Left ventricle myocardium inferior (tissue), 1 donor: ENCODE measurements at regions not wholly inside any gene's neighbourhood (a gene's known extent, or its start where the extent isn't known, plus 50 kb on each side); places are given as distances from the start of the nearest gene placed in this dataset.

Source experiments
- DNase-seq: peaks from one replicate; pipeline ENCODE4 v3.0.0-alpha.2; 2020
- H3K27ac ChIP-seq: fragments of 200-600 bp; replicated peaks from 2 replicates; pipeline ENCODE4 v1.8.0; 2021
- H3K27me3 ChIP-seq: fragments of 200-600 bp; 2 replicates; pipeline ENCODE4 v1.8.0; 2021; ENCODE audit warnings: low read depth
- H3K36me3 ChIP-seq: fragments of 200-600 bp; 2 replicates; pipeline ENCODE4 v1.8.0; 2021
- H3K4me1 ChIP-seq: fragments of 200-600 bp; 2 replicates; pipeline ENCODE4 v1.8.0; 2021
- H3K4me3 ChIP-seq: fragments of 200-600 bp; 2 replicates; pipeline ENCODE4 v1.8.0; 2021; ENCODE audit warnings: mild to moderate bottlenecking, moderate library complexity
- H3K9me3 ChIP-seq: fragments of 200-600 bp; replicated peaks from 2 replicates; pipeline ENCODE4 v1.8.0; 2021
- intact Hi-C: fragments of 100-400 bp; cut with micrococcal nuclease; formaldehyde crosslinking; loops from one replicate; pipeline ENCODE4 v1.11.0; 2022
- TF ChIP-seq, protein P1 (sequence below): fragments of 200-600 bp; IDR thresholded peaks from 2 replicates; pipeline ENCODE4 v1.8.0; 2021; ENCODE audit warnings: antibody characterized with exemption, mild to moderate bottlenecking, borderline replicate concordance
- donor health status: DM: no; HTN: yes; CAD: no; lungs with severe emphysema.

DNA sequence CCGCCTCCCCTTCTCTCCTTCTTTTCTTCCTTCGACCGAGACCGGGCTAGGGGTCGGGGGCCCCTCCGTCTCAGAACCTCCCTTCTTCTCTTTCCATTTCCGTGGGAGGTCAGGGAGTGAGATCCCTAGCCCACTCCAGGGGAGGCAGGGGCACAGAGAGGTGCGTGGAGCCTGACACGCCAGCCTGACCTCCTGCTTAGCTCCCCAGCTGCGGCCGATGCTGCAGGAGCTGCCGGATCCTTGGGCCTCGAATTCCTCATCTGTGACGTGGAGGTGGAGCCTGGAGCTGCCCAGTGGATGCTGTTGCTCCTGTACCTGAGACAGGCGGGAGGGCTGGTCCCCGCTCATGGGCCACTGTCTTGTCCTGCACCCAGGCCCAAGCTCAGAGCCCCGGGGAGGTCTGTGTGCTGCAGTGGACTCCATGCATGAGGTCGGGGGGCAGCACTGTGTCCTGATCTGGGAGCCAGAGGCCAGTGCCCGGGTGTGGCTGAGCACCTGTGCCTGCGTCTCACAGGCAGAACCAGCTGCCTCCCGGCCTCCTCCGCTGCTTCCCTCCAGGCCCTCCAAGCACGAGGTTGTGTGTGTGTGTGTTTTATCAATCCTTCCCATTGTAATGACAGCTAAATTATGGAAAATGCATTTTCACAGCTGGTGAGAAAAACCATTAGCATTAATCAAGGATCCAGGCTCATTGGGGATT lies 55.3 kb upstream of the TTC34 start:
- DNase-seq, result no peak
- H3K4me1 ChIP-seq, result no peaks in the 10 kb centered on the region

DNA sequence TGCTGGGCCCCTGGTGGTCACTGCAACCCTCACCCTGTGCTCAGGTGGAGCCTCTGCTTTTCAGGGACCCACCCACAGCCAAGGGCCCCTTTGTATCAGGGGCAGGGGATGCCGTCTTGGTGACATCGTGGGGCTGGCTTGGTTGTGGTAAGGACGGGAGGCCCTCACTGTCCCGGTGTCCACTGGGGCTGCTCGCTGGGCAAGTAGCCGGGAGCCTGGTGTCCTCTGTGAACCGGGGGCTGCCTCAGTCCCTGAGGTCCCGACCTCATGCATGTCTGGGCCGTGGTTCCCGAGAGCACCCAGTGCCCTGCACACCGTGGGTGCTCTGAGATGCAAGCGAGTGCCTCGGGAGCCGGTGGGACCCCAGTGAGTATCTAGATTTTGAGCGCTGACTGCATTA lies 56.0 kb upstream of the TTC34 start:
- no peak for DNase-seq
- H3K27me3 ChIP-seq, result peaks cover 84% of the 10 kb centered on the region
- intact Hi-C loops, result no loop called here

More for the DNA sequence above, 55.3 kb upstream of the TTC34 start:
- Histone ChIP-seq H3K27me3 (peaks cover 78% of the 10 kb centered on the region), H3K9me3 (no peaks in the 10 kb centered on the region), H3K27ac (no peak overlapping the region), H3K36me3 (no peaks in the 10 kb centered on the region), H3K4me3 (no peak overlapping the region)
- TF ChIP-seq, protein P1, sequence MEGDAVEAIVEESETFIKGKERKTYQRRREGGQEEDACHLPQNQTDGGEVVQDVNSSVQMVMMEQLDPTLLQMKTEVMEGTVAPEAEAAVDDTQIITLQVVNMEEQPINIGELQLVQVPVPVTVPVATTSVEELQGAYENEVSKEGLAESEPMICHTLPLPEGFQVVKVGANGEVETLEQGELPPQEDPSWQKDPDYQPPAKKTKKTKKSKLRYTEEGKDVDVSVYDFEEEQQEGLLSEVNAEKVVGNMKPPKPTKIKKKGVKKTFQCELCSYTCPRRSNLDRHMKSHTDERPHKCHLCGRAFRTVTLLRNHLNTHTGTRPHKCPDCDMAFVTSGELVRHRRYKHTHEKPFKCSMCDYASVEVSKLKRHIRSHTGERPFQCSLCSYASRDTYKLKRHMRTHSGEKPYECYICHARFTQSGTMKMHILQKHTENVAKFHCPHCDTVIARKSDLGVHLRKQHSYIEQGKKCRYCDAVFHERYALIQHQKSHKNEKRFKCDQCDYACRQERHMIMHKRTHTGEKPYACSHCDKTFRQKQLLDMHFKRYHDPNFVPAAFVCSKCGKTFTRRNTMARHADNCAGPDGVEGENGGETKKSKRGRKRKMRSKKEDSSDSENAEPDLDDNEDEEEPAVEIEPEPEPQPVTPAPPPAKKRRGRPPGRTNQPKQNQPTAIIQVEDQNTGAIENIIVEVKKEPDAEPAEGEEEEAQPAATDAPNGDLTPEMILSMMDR, result no peak
- intact Hi-C loops, result no loop called here

DNA sequence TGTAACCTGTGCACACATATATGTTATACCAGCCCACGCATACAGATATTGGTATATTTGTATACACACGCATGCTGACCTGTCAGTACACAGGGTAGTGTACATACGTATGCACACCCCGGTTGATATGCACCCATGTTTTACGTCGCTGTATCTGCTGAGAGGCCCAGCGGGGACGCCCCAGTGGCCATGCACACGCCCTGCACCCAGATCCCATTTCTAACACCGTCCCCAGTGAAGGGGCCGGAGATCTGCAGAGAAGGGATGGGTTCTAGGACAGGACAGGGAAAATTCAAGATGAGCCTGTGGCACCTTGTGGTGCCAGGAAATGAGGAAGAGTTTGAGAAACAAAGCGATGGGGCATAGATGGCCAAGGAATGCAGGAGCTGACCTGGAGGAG lies 57.2 kb upstream of the TTC34 start:
- TF ChIP-seq, protein P1, result no peak
- H3K27me3 ChIP-seq, result peaks cover 86% of the 10 kb centered on the region
- intact Hi-C loops, result no loop called here
- no peak overlapping the region for H3K4me3 ChIP-seq
- no peak for DNase-seq
- H3K27ac ChIP-seq, result no peak overlapping the region
- H3K4me1 ChIP-seq, result no peaks in the 10 kb centered on the region
- no peaks in the 10 kb centered on the region for H3K9me3 ChIP-seq
- H3K36me3 ChIP-seq, result no peaks in the 10 kb centered on the region

More for the DNA sequence above, 56.0 kb upstream of the TTC34 start:
- Histone ChIP-seq H3K4me3 (no peak overlapping the region), H3K27ac (no peak overlapping the region), H3K9me3 (no peaks in the 10 kb centered on the region), H3K36me3 (no peaks in the 10 kb centered on the region), H3K4me1 (no peaks in the 10 kb centered on the region)
- TF ChIP-seq, protein P1, result no peak

DNA sequence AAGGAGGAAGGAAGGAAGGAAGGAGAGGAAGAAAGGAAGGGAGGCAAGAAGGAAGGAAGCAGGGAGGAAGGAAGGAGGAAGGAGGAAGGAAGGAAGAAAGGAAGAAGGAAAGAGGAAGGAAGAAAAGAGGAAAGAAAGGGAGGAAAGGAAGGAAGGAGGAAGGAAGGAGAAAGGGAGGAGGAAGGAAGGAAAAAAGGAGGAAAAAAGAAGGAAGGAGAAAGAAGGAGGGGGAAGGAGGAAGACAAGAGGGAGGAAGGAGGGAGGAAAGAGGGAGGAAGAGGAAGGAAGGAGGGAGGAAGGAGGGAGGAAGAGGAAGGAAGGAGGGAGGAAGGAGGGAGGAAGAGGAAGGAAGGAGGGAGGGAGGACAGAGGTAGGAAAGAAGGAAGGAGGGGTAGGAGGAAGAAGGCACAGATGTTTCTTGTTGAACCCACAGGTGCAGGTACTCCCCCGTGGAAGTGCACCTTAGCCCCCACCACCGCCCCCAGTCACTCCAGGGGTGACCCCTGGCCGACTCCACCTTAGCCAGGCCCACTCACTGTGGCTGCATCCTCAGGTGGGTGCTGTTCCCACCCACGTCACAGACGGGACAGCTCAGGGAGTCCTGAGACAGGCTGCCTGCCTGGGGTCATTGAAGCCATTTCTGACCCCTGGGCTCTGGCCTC lies 57.9 kb upstream of the TTC34 start:
- Histone ChIP-seq H3K36me3 (no peaks in the 10 kb centered on the region), H3K9me3 (no peaks in the 10 kb centered on the region), H3K4me3 (no peak overlapping the region), H3K27me3 (peaks cover 86% of the 10 kb centered on the region), H3K27ac (no peak overlapping the region), H3K4me1 (no peaks in the 10 kb centered on the region)
- intact Hi-C loops, result no loop called here
- TF ChIP-seq, protein P1, result no peak
- DNase-seq, result no peak

DNA sequence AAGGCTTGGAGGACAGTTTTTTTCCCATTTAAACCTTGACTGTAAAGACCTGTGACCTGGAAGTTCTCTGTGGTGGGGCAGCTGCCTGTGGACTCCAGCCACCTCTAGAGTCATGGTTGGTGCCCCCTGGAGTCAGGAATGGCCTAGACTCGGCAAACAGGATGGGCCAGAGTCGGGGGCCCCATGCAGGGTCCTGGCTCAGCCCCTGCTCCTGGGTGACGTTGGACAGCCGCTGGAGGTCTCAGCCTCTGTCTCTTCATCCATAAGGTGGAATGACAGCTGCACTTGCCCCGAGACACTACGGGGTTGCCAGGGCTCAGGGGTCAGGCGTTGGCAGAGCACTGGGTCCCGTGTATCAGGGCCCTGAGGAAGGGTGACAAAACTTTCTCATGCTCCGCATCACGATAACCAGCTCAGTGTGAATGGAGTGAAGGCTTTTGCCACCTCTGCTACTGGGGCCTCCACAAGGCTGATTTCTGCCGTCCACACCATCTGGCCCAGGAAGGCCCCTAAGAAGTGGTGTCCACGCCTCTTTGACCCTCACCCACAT lies 58.5 kb upstream of the TTC34 start:
- no peaks in the 10 kb centered on the region for H3K36me3 ChIP-seq
- no peak overlapping the region for H3K4me3 ChIP-seq
- peaks cover 86% of the 10 kb centered on the region for H3K27me3 ChIP-seq
- H3K27ac ChIP-seq, result no peak overlapping the region
- no peak for DNase-seq
- H3K9me3 ChIP-seq, result no peaks in the 10 kb centered on the region
- TF ChIP-seq, protein P1, result no peak
- intact Hi-C loops, result no loop called here
- no peaks in the 10 kb centered on the region for H3K4me1 ChIP-seq
